ENCODE measurements at regions not wholly inside any gene's neighbourhood (a gene's known extent, or its start where the extent isn't known, plus 50 kb on each side); places are given as distances from the start of the nearest gene placed in this dataset.

DNA sequence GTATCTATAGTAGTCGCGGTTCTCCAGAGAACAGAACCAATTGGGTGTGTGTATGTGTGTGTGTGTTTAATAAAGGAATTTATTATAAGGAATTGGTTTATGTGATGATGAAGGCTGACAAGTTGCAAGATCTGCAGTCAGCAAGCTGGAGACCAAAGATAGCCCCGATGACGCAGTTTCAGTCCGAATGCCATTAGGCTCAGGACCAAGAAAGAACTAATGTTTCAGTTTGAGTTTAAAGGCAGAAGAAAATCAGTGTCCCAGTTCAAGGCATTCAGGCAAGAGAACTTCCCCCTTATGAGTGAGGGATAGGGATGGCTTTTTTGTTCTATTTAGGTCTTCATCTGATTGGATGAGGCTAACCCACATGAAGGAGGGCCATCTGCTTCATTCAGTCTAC is 221.6 kb downstream of the HNMT start:
- TF ChIP-seq CTCF (IDR thresholded peaks at IDR 0.05), result no peak
- no peak for TF ChIP-seq POLR2A (IDR thresholded peaks at IDR 0.05)

Data from Peyer's patch (tissue), 4 donors.